IMR-90 (cell line): ENCODE measurements at regions not wholly inside any gene's neighbourhood (a gene's known extent, or its start where the extent isn't known, plus 50 kb on each side); places are given as distances from the start of the nearest gene placed in this dataset.

Experiments
- ATAC-seq: fragments of 200-7000 bp; cut with Tn5 transposase; 2 replicates; pipeline ENCODE4 v1.9.1; 2020; ENCODE audit warnings: low read depth, mild to moderate bottlenecking, moderate library complexity
- BruUV-seq: library from RNA; stranded (reverse); fragments of 400-500 nt; replicated peaks from 2 replicates; lab custom pipeline; 2021; lab: Mats Ljungman, UMichigan
- CTCF ChIA-PET: fragments of 300-600 bp; formaldehyde crosslinking; extraction: SDS; loops from one replicate; lab custom pipeline; 2021; ENCODE audit warnings: antibody characterized with exemption; lab: Yijun Ruan, JAX
- POLR2A ChIA-PET: fragments of 300-600 bp; sonication (Branson Sonifier 250); formaldehyde crosslinking; loops from one replicate; lab custom pipeline; 2022; ENCODE audit warnings: antibody characterized with exemption; ENCODE audit not compliant: unreplicated experiment; lab: Charles Lee
- DNase-seq: peaks from one replicate; pipeline ENCODE4 v3.0.0; 2013
- H2AFZ ChIP-seq: replicated peaks from 2 replicates; pipeline ENCODE3; 2013; ENCODE audit warnings: low read length, mild to moderate bottlenecking; ENCODE audit not compliant: poor library complexity
- H2AK5ac ChIP-seq: 2 replicates; pipeline ENCODE4 v1.6.1; 2013; ENCODE audit warnings: low read depth, low read length, inconsistent platforms
- H2AK9ac ChIP-seq: replicated peaks from 2 replicates; pipeline ENCODE3; 2013; ENCODE audit warnings: mild to moderate bottlenecking, low read depth, low read length, moderate library complexity; ENCODE audit not compliant: poor library complexity
- H2BK120ac ChIP-seq: 2 replicates; pipeline ENCODE4 v1.6.1; 2013; ENCODE audit warnings: low read depth, low read length, inconsistent platforms
- H2BK15ac ChIP-seq: 3 replicates; pipeline ENCODE4 v1.6.1; 2013; ENCODE audit warnings: low read depth, low read length, inconsistent platforms
- H2BK20ac ChIP-seq: 2 replicates; pipeline ENCODE4 v1.6.1; 2013; ENCODE audit warnings: low read depth, mild to moderate bottlenecking, inconsistent platforms, low read length, moderate library complexity
- H2BK5ac ChIP-seq: 2 replicates; pipeline ENCODE4 v1.6.1; 2013; ENCODE audit warnings: mild to moderate bottlenecking, low read depth, low read length, inconsistent platforms; ENCODE audit not compliant: poor library complexity, severe bottlenecking
- H3K14ac ChIP-seq: replicated peaks from 2 replicates; pipeline ENCODE4 v1.6.1; 2013; ENCODE audit warnings: low read depth, low read length, inconsistent platforms
- H3K18ac ChIP-seq: 2 replicates; pipeline ENCODE4 v1.6.1; 2013; ENCODE audit warnings: low read depth, low read length, control low read depth
- H3K23ac ChIP-seq: 2 replicates; pipeline ENCODE4 v1.6.1; 2013; ENCODE audit warnings: low read depth, low read length, inconsistent platforms
- H3K27ac ChIP-seq: 2 replicates; pipeline ENCODE4 v1.5.1; 2013; ENCODE audit warnings: mild to moderate bottlenecking, control low read depth, low read length; ENCODE audit not compliant: insufficient read depth
- H3K27me3 ChIP-seq: 2 replicates; pipeline ENCODE4 v1.6.1; 2013; ENCODE audit warnings: low read length; ENCODE audit not compliant: control insufficient read depth, insufficient read depth
- H3K36me3 ChIP-seq: 2 replicates; pipeline ENCODE4 v1.6.1; 2013; ENCODE audit warnings: low read length, mixed read lengths; ENCODE audit not compliant: control insufficient read depth, insufficient read depth
- H3K4ac ChIP-seq: 2 replicates; pipeline ENCODE4 v1.6.1; 2013; ENCODE audit warnings: low read depth, low read length, inconsistent platforms
- H3K4me1 ChIP-seq: 2 replicates; pipeline ENCODE4 v1.6.1; 2013; ENCODE audit warnings: low read length, mixed read lengths; ENCODE audit not compliant: control insufficient read depth, insufficient read depth
- H3K4me2 ChIP-seq: 2 replicates; pipeline ENCODE4 v1.6.1; 2013; ENCODE audit warnings: low read depth, mild to moderate bottlenecking, control low read depth, low read length, moderate library complexity
- H3K4me3 ChIP-seq: 2 replicates; pipeline ENCODE4 v1.5.1; 2013; ENCODE audit warnings: low read depth, mild to moderate bottlenecking, control low read depth, low read length, moderate library complexity; ENCODE audit not compliant: insufficient read depth
- H3K56ac ChIP-seq: 2 replicates; pipeline ENCODE4 v1.6.1; 2013; ENCODE audit warnings: low read length, inconsistent platforms; ENCODE audit not compliant: insufficient read depth; ENCODE audit errors: extremely low read depth
- H3K79me1 ChIP-seq, 2 experiments: 2 replicates each; pipeline ENCODE4 v1.6.1; 2013; ENCODE audit warnings: low read length in 2 of 2, inconsistent platforms in 1 of 2, low read depth in 1 of 2
- H3K9ac ChIP-seq: 2 replicates; pipeline ENCODE4 v1.6.1; 2013; ENCODE audit warnings: low read depth, low read length, control low read depth
- H3K9me1 ChIP-seq: 2 replicates; pipeline ENCODE4 v1.6.1; 2013; ENCODE audit warnings: low read length, inconsistent platforms; ENCODE audit not compliant: insufficient read depth
- H3K9me3 ChIP-seq: 2 replicates; pipeline ENCODE4 v1.6.1; 2013; ENCODE audit warnings: low read length; ENCODE audit not compliant: control insufficient read depth, insufficient read depth
- H4K20me1 ChIP-seq: 2 replicates; pipeline ENCODE4 v1.6.1; 2013; ENCODE audit warnings: low read length, inconsistent platforms; ENCODE audit not compliant: insufficient read depth
- H4K5ac ChIP-seq: 2 replicates; pipeline ENCODE4 v1.6.1; 2013; ENCODE audit warnings: mild to moderate bottlenecking, low read depth, low read length, control low read depth
- H4K8ac ChIP-seq, 2 experiments: 2 replicates each; pipeline ENCODE4 v1.6.1; 2013; ENCODE audit warnings: low read depth in 2 of 2, low read length in 2 of 2, control low read depth in 1 of 2, inconsistent platforms in 1 of 2
- H4K91ac ChIP-seq: 2 replicates; pipeline ENCODE4 v1.6.1; 2013; ENCODE audit warnings: low read depth, low read length, inconsistent platforms; ENCODE audit not compliant: insufficient read depth
- BHLHE40 ChIP-seq: fragments of 150-350 bp; IDR thresholded peaks from 2 replicates; pipeline ENCODE4 v1.6.1; 2016; ENCODE audit warnings: mild to moderate bottlenecking, low read depth, low read length
- CEBPB ChIP-seq: IDR thresholded peaks from 2 replicates; pipeline ENCODE4 v1.6.1; 2012; ENCODE audit warnings: low read depth, low read length, improper control_type of control experiment
- CHD1 ChIP-seq: IDR thresholded peaks from 2 replicates; pipeline ENCODE4 v1.6.1; 2012; ENCODE audit warnings: low read depth, low read length, improper control_type of control experiment
- CTCF ChIP-seq: conservative IDR thresholded peaks from 2 replicates; pipeline ENCODE4 v1.5.1; 2012; ENCODE audit warnings: mild to moderate bottlenecking, low read depth, low read length, improper control_type of control experiment
- ELK1 ChIP-seq: fragments of 150-350 bp; IDR thresholded peaks from 2 replicates; pipeline ENCODE4 v1.6.1; 2016; ENCODE audit warnings: low read depth, mild to moderate bottlenecking, low read length, moderate library complexity, borderline replicate concordance
- FOS ChIP-seq: fragments of 150-350 bp; IDR thresholded peaks from 2 replicates; pipeline ENCODE4 v1.6.1; 2016; ENCODE audit warnings: low read depth, low read length
- MAFK ChIP-seq: IDR thresholded peaks from 2 replicates; pipeline ENCODE4 v1.6.1; 2012; ENCODE audit warnings: low read depth, low read length, improper control_type of control experiment
- MAZ ChIP-seq: IDR thresholded peaks from 2 replicates; pipeline ENCODE4 v1.6.1; 2012; ENCODE audit warnings: low read depth, mild to moderate bottlenecking, low read length, improper control_type of control experiment, moderate library complexity, borderline replicate concordance
- MXI1 ChIP-seq: IDR thresholded peaks from 2 replicates; pipeline ENCODE4 v1.6.1; 2012; ENCODE audit warnings: low read depth, mild to moderate bottlenecking, low read length, moderate library complexity, borderline replicate concordance
- NFE2L2 ChIP-seq: fragments of 150-350 bp; IDR thresholded peaks from 2 replicates; pipeline ENCODE4 v1.6.1; 2016; ENCODE audit warnings: low read depth, mild to moderate bottlenecking, low read length
- POLR2A ChIP-seq: IDR thresholded peaks from 2 replicates; pipeline ENCODE4 v1.6.1; 2012; ENCODE audit warnings: mild to moderate bottlenecking, low read depth, low read length
- RAD21 ChIP-seq: IDR thresholded peaks from 2 replicates; pipeline ENCODE4 v1.6.1; 2012; ENCODE audit warnings: low read length, improper control_type of control experiment
- RCOR1 ChIP-seq: IDR thresholded peaks from 2 replicates; pipeline ENCODE4 v1.6.1; 2012; ENCODE audit warnings: mild to moderate bottlenecking, low read length, improper control_type of control experiment; ENCODE audit not compliant: insufficient replicate concordance
- RFX5 ChIP-seq: IDR thresholded peaks from 2 replicates; pipeline ENCODE4 v1.8.0; 2012; ENCODE audit warnings: low read depth, mild to moderate bottlenecking, low read length, moderate library complexity
- SMC3 ChIP-seq: fragments of 150-350 bp; IDR thresholded peaks from 2 replicates; pipeline ENCODE4 v1.6.1; 2016; ENCODE audit warnings: low read depth, mild to moderate bottlenecking, antibody characterized with exemption, low read length, moderate library complexity
- WGBS, 2 experiments: methylation state at CpG; one replicate each; pipeline versions ENCODE4 v1.1.5 to v1.1.7; 2013; ENCODE audit warnings: missing lambda C conversion rate in 2 of 2; ENCODE audit not compliant: insufficient read length in 1 of 2; ENCODE audit errors: extremely low coverage in 2 of 2; 5-methylcytosine and 5-hydroxymethylcytosine counted together
- dilution Hi-C: fragments of 300-500 bp; cut with HindIII; formaldehyde crosslinking; loops from one replicate; pipeline ENCODE4 v1.14.3; 2018; ENCODE audit warnings: low sequenced_read_pairs; ENCODE audit not compliant: unreplicated experiment
- in situ Hi-C: fragments of 300-500 bp; cut with MboI; formaldehyde crosslinking; loops from 3 replicates; pipeline ENCODE4 v1.14.3; 2019; ENCODE audit warnings: low sequenced_read_pairs, inconsistent platforms, mixed read lengths
- intact Hi-C: fragments of 100-400 bp; cut with micrococcal nuclease; formaldehyde crosslinking; loops from 2 replicates; pipeline ENCODE4 v1.10.0; 2022
- TF ChIP-seq, protein P1 (sequence below): fragments of 150-350 bp; IDR thresholded peaks from 2 replicates; pipeline ENCODE4 v1.6.1; 2017; ENCODE audit warnings: mild to moderate bottlenecking, antibody characterized with exemption, low read length, low read depth

DNA sequence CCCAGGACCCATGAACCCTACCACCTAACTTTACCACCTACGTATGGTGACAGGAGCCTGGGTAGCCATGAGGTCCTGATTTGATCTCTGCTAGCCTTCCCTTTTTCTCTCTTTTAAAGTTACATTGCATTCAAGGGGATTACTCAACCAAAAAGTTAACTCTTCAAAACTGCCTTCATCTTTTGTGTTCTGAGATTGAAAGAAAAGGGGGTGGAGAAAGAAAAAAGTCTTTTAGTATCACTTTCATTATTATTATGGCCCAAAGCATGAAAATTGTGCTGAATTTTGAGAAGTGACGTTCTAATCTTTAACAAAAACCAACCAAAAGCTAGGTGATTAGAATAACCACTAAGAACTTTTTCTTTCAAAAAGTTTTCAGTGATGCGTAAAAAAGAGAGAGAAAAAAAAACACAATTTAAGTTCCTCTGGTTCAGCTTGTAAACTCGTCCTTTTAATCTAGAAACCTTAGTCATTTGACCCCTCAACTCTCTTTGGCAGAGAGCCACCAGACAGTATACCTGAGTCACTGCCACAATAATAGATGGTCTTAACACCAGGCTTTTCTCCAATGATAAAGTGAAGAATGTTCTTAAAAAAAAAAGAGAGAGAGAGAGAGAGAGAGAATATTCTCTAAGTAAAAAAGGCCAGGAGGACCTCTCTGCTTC is 347.4 kb upstream of the FGF13 start:
- Histone ChIP-seq H2BK15ac (no peak overlapping the region), H3K4me1 (no peaks in the 10 kb centered on the region), H3K36me3 (no peaks in the 10 kb centered on the region), H3K27me3 (no peaks in the 10 kb centered on the region), H3K27ac (no peak overlapping the region), H3K9me1 (no peaks in the 10 kb centered on the region), H3K9ac (no peak overlapping the region), H4K91ac (no peak overlapping the region), H3K4ac (no peak overlapping the region), H2AFZ (no peak overlapping the region), H3K79me1 (no peaks in the 10 kb centered on the region), H2BK5ac (no peak overlapping the region), H4K5ac (no peak overlapping the region), H3K9me3 (no peaks in the 10 kb centered on the region), H4K20me1 (no peaks in the 10 kb centered on the region), H3K18ac (no peak overlapping the region), H4K8ac (no peak overlapping the region), H3K23ac (no peak overlapping the region), H2BK20ac (no peak overlapping the region), H3K4me2 (no peak overlapping the region), H3K56ac (no peak overlapping the region), H3K4me3 (no peak overlapping the region), H2AK5ac (no peak overlapping the region), H3K14ac (no peak overlapping the region), H2AK9ac (no peak overlapping the region), H2BK120ac (no peak overlapping the region)
- intact Hi-C loops (no loop called here), in situ Hi-C loops (no loop called here), dilution Hi-C loops (no loop called here)
- no TSS peak for BruUV-seq
- TF ChIP-seq MAFK: no peak
- no peak for TF ChIP-seq MAZ
- no peak for TF ChIP-seq CHD1
- no peak for TF ChIP-seq MXI1
- no peak for TF ChIP-seq RAD21
- no peak for TF ChIP-seq BHLHE40
- no peak for TF ChIP-seq RFX5
- no peak for TF ChIP-seq CTCF
- TF ChIP-seq ELK1: no peak
- TF ChIP-seq SMC3: no peak
- TF ChIP-seq CEBPB: no peak
- TF ChIP-seq, protein P1, sequence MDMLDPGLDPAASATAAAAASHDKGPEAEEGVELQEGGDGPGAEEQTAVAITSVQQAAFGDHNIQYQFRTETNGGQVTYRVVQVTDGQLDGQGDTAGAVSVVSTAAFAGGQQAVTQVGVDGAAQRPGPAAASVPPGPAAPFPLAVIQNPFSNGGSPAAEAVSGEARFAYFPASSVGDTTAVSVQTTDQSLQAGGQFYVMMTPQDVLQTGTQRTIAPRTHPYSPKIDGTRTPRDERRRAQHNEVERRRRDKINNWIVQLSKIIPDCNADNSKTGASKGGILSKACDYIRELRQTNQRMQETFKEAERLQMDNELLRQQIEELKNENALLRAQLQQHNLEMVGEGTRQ: no peak
- no peak for TF ChIP-seq FOS
- TF ChIP-seq RCOR1: no peak
- no peak for TF ChIP-seq NFE2L2
- no peak for TF ChIP-seq POLR2A
- CTCF ChIA-PET: no interaction called here
- POLR2A ChIA-PET: no interaction called here
- DNase-seq (no peak), ATAC-seq (no peak)
- WGBS, 2 experiments: no CpG with 5 or more reads among the region's 4 CpGs
